ENCODE measurements at regions not wholly inside any gene's neighbourhood (a gene's known extent, or its start where the extent isn't known, plus 50 kb on each side); places are given as distances from the start of the nearest gene placed in this dataset.

GRCh38 chr1:188425687-188426086 is 1596.9 kb downstream of the PLA2G4A start:
- DNase-seq (ENCODE audit: insufficient read length, low spot score, missing footprints) = peak; percentile 23
- H3K4me2 ChIP-seq (ENCODE audit: insufficient read depth, low read length) = no peak overlapping the region
- no peak overlapping the region for H3K27ac ChIP-seq (ENCODE audit: low read depth, low read length)

GRCh38 chr1:188426561-188426960 is 1597.8 kb downstream of the PLA2G4A start:
- Histone ChIP-seq H3K4me2 (ENCODE audit: insufficient read depth, low read length) (no peak overlapping the region), H4K20me1 (ENCODE audit: insufficient read depth, low read length) (no peaks in the 10 kb centered on the region), H3K36me3 (ENCODE audit: insufficient read depth, low read length) (no peaks in the 10 kb centered on the region), H3K27me3 (ENCODE audit: insufficient read depth, low read length) (no peaks in the 10 kb centered on the region), H2AFZ (ENCODE audit: low read length) (no peak overlapping the region), H3K27ac (ENCODE audit: low read depth, low read length) (no peak overlapping the region), H3K79me2 (ENCODE audit: insufficient read depth, low read length) (no peaks in the 10 kb centered on the region), H3K4me3 (ENCODE audit: insufficient read depth, low read length) (no peak overlapping the region), H3K9me3 (ENCODE audit: low read depth, low read length) (no peaks in the 10 kb centered on the region), H3K4me1 (ENCODE audit: insufficient read depth, low read length) (no peaks in the 10 kb centered on the region)
- TF ChIP-seq CTCF (IDR thresholded peaks at IDR 0.05; ENCODE audit: extremely low read depth, low read depth, low read length) = no peak
- DNase-seq (ENCODE audit: insufficient read length, low spot score, missing footprints) = no peak

More at GRCh38 chr1:188425687-188426086, 1596.9 kb downstream of the PLA2G4A start:
- H3K4me3 ChIP-seq (ENCODE audit: insufficient read depth, low read length) = no peak overlapping the region
- no peak overlapping the region for H2AFZ ChIP-seq (ENCODE audit: low read length)
- H3K27me3 ChIP-seq (ENCODE audit: insufficient read depth, low read length) = no peaks in the 10 kb centered on the region
- H3K36me3 ChIP-seq (ENCODE audit: insufficient read depth, low read length) = no peaks in the 10 kb centered on the region
- H3K79me2 ChIP-seq (ENCODE audit: insufficient read depth, low read length) = no peaks in the 10 kb centered on the region
- no peaks in the 10 kb centered on the region for H3K9me3 ChIP-seq (ENCODE audit: low read depth, low read length)
- no peak for TF ChIP-seq CTCF (IDR thresholded peaks at IDR 0.05; ENCODE audit: extremely low read depth, low read depth, low read length)
- no peaks in the 10 kb centered on the region for H3K4me1 ChIP-seq (ENCODE audit: insufficient read depth, low read length)
- no peaks in the 10 kb centered on the region for H4K20me1 ChIP-seq (ENCODE audit: insufficient read depth, low read length)

GRCh38 chr1:188427642-188428041 is 1598.9 kb downstream of the PLA2G4A start:
- no peaks in the 10 kb centered on the region for H3K36me3 ChIP-seq (ENCODE audit: insufficient read depth, low read length)
- H3K4me3 ChIP-seq (ENCODE audit: insufficient read depth, low read length) = no peak overlapping the region
- no peaks in the 10 kb centered on the region for H3K9me3 ChIP-seq (ENCODE audit: low read depth, low read length)
- H3K4me2 ChIP-seq (ENCODE audit: insufficient read depth, low read length) = no peak overlapping the region
- H3K4me1 ChIP-seq (ENCODE audit: insufficient read depth, low read length) = no peaks in the 10 kb centered on the region
- DNase-seq (ENCODE audit: insufficient read length, low spot score, missing footprints) = no peak
- no peak for TF ChIP-seq CTCF (IDR thresholded peaks at IDR 0.05; ENCODE audit: extremely low read depth, low read depth, low read length)
- no peaks in the 10 kb centered on the region for H4K20me1 ChIP-seq (ENCODE audit: insufficient read depth, low read length)
- no peaks in the 10 kb centered on the region for H3K27me3 ChIP-seq (ENCODE audit: insufficient read depth, low read length)
- no peaks in the 10 kb centered on the region for H3K79me2 ChIP-seq (ENCODE audit: insufficient read depth, low read length)
- H2AFZ ChIP-seq (ENCODE audit: low read length) = no peak overlapping the region
- no peak overlapping the region for H3K27ac ChIP-seq (ENCODE audit: low read depth, low read length)

GRCh38 chr1:188429386-188429785 is 1600.6 kb downstream of the PLA2G4A start:
- no peak overlapping the region for H2AFZ ChIP-seq (ENCODE audit: low read length)
- H3K4me1 ChIP-seq (ENCODE audit: insufficient read depth, low read length) = no peaks in the 10 kb centered on the region
- H3K4me2 ChIP-seq (ENCODE audit: insufficient read depth, low read length) = no peak overlapping the region
- TF ChIP-seq CTCF (IDR thresholded peaks at IDR 0.05; ENCODE audit: extremely low read depth, low read depth, low read length) = no peak
- H3K36me3 ChIP-seq (ENCODE audit: insufficient read depth, low read length) = no peaks in the 10 kb centered on the region
- no peaks in the 10 kb centered on the region for H4K20me1 ChIP-seq (ENCODE audit: insufficient read depth, low read length)
- no peak for DNase-seq (ENCODE audit: insufficient read length, low spot score, missing footprints)
- no peaks in the 10 kb centered on the region for H3K9me3 ChIP-seq (ENCODE audit: low read depth, low read length)
- H3K79me2 ChIP-seq (ENCODE audit: insufficient read depth, low read length) = no peaks in the 10 kb centered on the region
- H3K27me3 ChIP-seq (ENCODE audit: insufficient read depth, low read length) = no peaks in the 10 kb centered on the region
- H3K27ac ChIP-seq (ENCODE audit: low read depth, low read length) = no peak overlapping the region
- no peak overlapping the region for H3K4me3 ChIP-seq (ENCODE audit: insufficient read depth, low read length)
